ENCODE measurements at regions not wholly inside any gene's neighbourhood (a gene's known extent, or its start where the extent isn't known, plus 50 kb on each side); places are given as distances from the start of the nearest gene placed in this dataset.

DNA sequence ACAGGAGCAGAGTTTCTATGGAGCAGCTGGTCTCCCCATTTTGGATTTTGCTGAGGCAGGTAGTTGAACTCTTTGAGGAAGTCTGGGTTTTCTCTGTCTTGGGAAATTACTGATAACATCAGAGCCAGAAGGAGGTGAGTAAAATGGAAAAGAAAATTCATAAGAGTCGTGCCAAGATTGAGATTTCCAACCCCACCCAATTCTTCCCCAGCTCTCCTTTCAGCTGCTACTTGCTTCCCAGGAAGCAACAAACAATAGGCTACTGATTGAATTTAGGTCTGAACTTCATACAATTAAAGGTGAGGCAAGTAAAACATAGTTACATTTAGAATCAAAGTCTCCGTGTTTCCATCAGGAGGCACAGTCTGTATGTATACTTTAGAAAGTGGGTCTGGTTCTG lies 54.6 kb upstream of the EOLA2 start:
- Histone ChIP-seq H3K27me3 (replicated peaks; ENCODE audit: insufficient read depth, low read depth, low read length, poor library complexity) (no peaks in the 10 kb centered on the region), H3K27ac (ENCODE audit: low read depth, low read length, poor library complexity, severe bottlenecking) (no peak overlapping the region), H3K9me3 (ENCODE audit: low read depth, low read length, poor library complexity, severe bottlenecking) (no peaks in the 10 kb centered on the region), H3K4me3 (ENCODE audit: low read depth, low read length, poor library complexity, severe bottlenecking) (no peak overlapping the region), H3K4me1 (ENCODE audit: insufficient read depth, low read length, poor library complexity, severe bottlenecking) (no peaks in the 10 kb centered on the region), H3K36me3 (ENCODE audit: insufficient read depth, low read length, poor library complexity, severe bottlenecking) (no peaks in the 10 kb centered on the region)
- POLR2A ChIA-PET (ENCODE audit: low non-redundant PET) = no interaction called here
- intact Hi-C loops (cut with micrococcal nuclease; ENCODE audit: unreplicated experiment) = no loop called here
- no peak for DNase-seq (ENCODE audit: low spot score)
- CTCF ChIA-PET = no interaction called here
- no TSS peak for BruUV-seq (replicated peaks)
- TF ChIP-seq EZH2 (IDR thresholded peaks at IDR 0.05; ENCODE audit: borderline replicate concordance, low read depth, low read length, poor library complexity, severe bottlenecking) = no peak
- TF ChIP-seq, protein P1, sequence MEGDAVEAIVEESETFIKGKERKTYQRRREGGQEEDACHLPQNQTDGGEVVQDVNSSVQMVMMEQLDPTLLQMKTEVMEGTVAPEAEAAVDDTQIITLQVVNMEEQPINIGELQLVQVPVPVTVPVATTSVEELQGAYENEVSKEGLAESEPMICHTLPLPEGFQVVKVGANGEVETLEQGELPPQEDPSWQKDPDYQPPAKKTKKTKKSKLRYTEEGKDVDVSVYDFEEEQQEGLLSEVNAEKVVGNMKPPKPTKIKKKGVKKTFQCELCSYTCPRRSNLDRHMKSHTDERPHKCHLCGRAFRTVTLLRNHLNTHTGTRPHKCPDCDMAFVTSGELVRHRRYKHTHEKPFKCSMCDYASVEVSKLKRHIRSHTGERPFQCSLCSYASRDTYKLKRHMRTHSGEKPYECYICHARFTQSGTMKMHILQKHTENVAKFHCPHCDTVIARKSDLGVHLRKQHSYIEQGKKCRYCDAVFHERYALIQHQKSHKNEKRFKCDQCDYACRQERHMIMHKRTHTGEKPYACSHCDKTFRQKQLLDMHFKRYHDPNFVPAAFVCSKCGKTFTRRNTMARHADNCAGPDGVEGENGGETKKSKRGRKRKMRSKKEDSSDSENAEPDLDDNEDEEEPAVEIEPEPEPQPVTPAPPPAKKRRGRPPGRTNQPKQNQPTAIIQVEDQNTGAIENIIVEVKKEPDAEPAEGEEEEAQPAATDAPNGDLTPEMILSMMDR (conservative IDR thresholded peaks at IDR 0.05; ENCODE audit: low read depth, low read length) = no peak

DNA sequence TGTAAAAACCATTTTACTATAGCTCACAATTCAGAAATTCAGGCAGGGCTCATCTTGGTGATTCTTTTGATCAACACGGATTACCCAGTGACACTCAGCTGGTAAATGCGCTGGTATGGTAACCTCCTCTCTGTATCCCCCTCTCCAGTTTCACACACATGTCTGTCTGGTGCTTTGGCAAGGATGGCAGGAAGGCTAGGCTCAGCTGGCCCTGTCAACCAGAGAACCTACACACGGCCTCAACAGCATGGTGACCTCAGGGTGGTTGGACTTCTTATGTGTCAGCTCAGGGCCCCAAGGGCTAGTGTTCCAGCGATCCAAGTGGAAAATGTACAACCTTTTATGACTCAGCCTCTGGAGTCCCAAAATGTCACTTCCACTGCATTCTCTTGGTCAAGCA lies 55.7 kb upstream of the EOLA2 start:
- no peaks in the 10 kb centered on the region for H3K36me3 ChIP-seq (ENCODE audit: insufficient read depth, low read length, poor library complexity, severe bottlenecking)
- ChIA-PET CTCF (no interaction called here), POLR2A (ENCODE audit: low non-redundant PET) (no interaction called here)
- H3K27ac ChIP-seq (ENCODE audit: low read depth, low read length, poor library complexity, severe bottlenecking) = no peak overlapping the region
- intact Hi-C loops (cut with micrococcal nuclease; ENCODE audit: unreplicated experiment) = no loop called here
- no peaks in the 10 kb centered on the region for H3K9me3 ChIP-seq (ENCODE audit: low read depth, low read length, poor library complexity, severe bottlenecking)
- TF ChIP-seq EZH2 (IDR thresholded peaks at IDR 0.05; ENCODE audit: borderline replicate concordance, low read depth, low read length, poor library complexity, severe bottlenecking) = no peak
- TF ChIP-seq, protein P1 (conservative IDR thresholded peaks at IDR 0.05; ENCODE audit: low read depth, low read length) = no peak
- no peak overlapping the region for H3K4me3 ChIP-seq (ENCODE audit: low read depth, low read length, poor library complexity, severe bottlenecking)
- no peaks in the 10 kb centered on the region for H3K4me1 ChIP-seq (ENCODE audit: insufficient read depth, low read length, poor library complexity, severe bottlenecking)
- no peak for DNase-seq (ENCODE audit: low spot score)
- H3K27me3 ChIP-seq (replicated peaks; ENCODE audit: insufficient read depth, low read depth, low read length, poor library complexity) = no peaks in the 10 kb centered on the region
- BruUV-seq (replicated peaks) = no TSS peak

DNA sequence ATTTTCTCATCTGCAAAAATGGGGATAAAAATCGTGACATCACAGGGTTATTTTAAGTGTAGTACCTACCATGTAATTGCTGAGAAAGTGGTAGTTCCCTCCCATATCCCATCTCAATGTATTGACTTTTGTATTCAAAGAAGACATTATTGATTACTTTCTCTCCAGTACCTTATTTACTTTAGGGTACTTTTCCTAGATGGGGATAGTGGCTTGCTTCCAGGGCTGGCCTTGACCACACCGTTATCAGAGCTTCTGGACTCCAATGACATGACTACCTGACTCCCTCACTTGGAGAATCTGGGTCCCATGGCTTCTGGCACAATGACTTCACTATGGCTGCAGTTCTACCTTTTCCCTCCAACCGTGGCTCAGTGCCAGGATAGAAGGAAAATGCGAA lies 58.2 kb upstream of the EOLA2 start:
- H3K9me3 ChIP-seq (ENCODE audit: low read depth, low read length, poor library complexity, severe bottlenecking) = no peaks in the 10 kb centered on the region
- ChIA-PET CTCF (no interaction called here), POLR2A (ENCODE audit: low non-redundant PET) (no interaction called here)
- no TSS peak for BruUV-seq (replicated peaks)
- no peaks in the 10 kb centered on the region for H3K36me3 ChIP-seq (ENCODE audit: insufficient read depth, low read length, poor library complexity, severe bottlenecking)
- H3K27me3 ChIP-seq (replicated peaks; ENCODE audit: insufficient read depth, low read depth, low read length, poor library complexity) = no peaks in the 10 kb centered on the region
- no peak for DNase-seq (ENCODE audit: low spot score)
- no peaks in the 10 kb centered on the region for H3K4me1 ChIP-seq (ENCODE audit: insufficient read depth, low read length, poor library complexity, severe bottlenecking)
- no peak overlapping the region for H3K4me3 ChIP-seq (ENCODE audit: low read depth, low read length, poor library complexity, severe bottlenecking)
- intact Hi-C loops (cut with micrococcal nuclease; ENCODE audit: unreplicated experiment) = no loop called here
- H3K27ac ChIP-seq (ENCODE audit: low read depth, low read length, poor library complexity, severe bottlenecking) = no peak overlapping the region
- no peak for TF ChIP-seq EZH2 (IDR thresholded peaks at IDR 0.05; ENCODE audit: borderline replicate concordance, low read depth, low read length, poor library complexity, severe bottlenecking)
- TF ChIP-seq, protein P1 (conservative IDR thresholded peaks at IDR 0.05; ENCODE audit: low read depth, low read length) = no peak
